Pancreas (tissue), 10 donors: ENCODE measurements at regions not wholly inside any gene's neighbourhood (a gene's known extent, or its start where the extent isn't known, plus 50 kb on each side); places are given as distances from the start of the nearest gene placed in this dataset.
"Not testable (repeated sequence)": the region's sequence is repeated elsewhere in the genome, so short reads cannot be mapped to it uniquely, and the experiment has no call there.

ENCODE experiments used
- ATAC-seq, 4 donors: fragments of 200-7000 bp; cut with Tn5 transposase; one replicate each; pipeline versions ENCODE4 v1.8.0 to v1.9.1; 2020; ENCODE audit warnings: mild to moderate bottlenecking in 4 of 4, moderate library complexity in 4 of 4
- DNase-seq, 6 donors: peaks; one replicate each; pipeline ENCODE4 v3.0.0-alpha.2; 2020
- FAIRE-seq: peaks from 2 replicates; lab custom pipeline; 2012; peaks lifted over from hg19 to GRCh38; lab: Jason Lieb, UNC
- H3K27ac ChIP-seq, 4 donors: fragments of 200-600 bp; sonication (generic); 1 replicate in 3 of 4; 2 replicates in 1 of 4; pipeline versions ENCODE4 v1.5.0 to v1.8.0; 2020
- H3K27me3 ChIP-seq, 4 donors: fragments of 200-600 bp; one replicate each; pipeline ENCODE4 v1.8.0; 2021
- H3K36me3 ChIP-seq, 3 donors: fragments of 200-600 bp; sonication (generic) in 1 of 3; one replicate each; pipeline versions ENCODE4 v1.5.0 to v1.8.0; 2020 to 2021
- H3K4me1 ChIP-seq, 3 donors: fragments of 200-600 bp; one replicate each; pipeline ENCODE4 v1.8.0; 2021
- H3K4me3 ChIP-seq, 4 donors: fragments of 200-600 bp; sonication (generic) in 2 of 4; one replicate each; pipeline versions ENCODE4 v1.5.0 to v1.8.0; 2020 to 2021
- H3K9me3 ChIP-seq, 4 donors: fragments of 200-600 bp; one replicate each; pipeline ENCODE4 v1.8.0; 2021
- CTCF ChIP-seq, 4 donors: fragments of 200-600 bp; sonication (generic) in 3 of 4; IDR thresholded peaks; one replicate each; pipeline versions ENCODE4 v1.5.0 to v1.8.0; 2021; ENCODE audit warnings: antibody characterized with exemption in 4 of 4
- WGBS, 2 donors: extraction: QIAGEN DNeasy Blood & Tissue Kit; methylation state at CpG; one replicate each; pipeline ENCODE4 v1.1.7; 2013; 5-methylcytosine and 5-hydroxymethylcytosine counted together
- intact Hi-C, 3 donors: fragments of 100-400 bp; cut with DNase I; formaldehyde crosslinking; loops; one replicate each; pipeline versions ENCODE4 v1.11.1 to v1.14.2; 2022
- donor health status: healthy with polysubstance abuse.
- donor health status: DM: no; HTN: no; CAD: no; lungs with moderate emphysema.
- donor health status: DM: no; HTN: no; CAD: no.
- donor health status: control.
- donor health status: control.
- donor health status: Bipolar disorder and iron deficiency.
- donor health status: DM: yes; HTN: yes; CAD: no.
- donor health status: DM: no; HTN: no; CAD: no.
- donor health status: DM: no; HTN: no; CAD: no.
- donor health status: DM: yes; HTN: yes; CAD: no.

DNA sequence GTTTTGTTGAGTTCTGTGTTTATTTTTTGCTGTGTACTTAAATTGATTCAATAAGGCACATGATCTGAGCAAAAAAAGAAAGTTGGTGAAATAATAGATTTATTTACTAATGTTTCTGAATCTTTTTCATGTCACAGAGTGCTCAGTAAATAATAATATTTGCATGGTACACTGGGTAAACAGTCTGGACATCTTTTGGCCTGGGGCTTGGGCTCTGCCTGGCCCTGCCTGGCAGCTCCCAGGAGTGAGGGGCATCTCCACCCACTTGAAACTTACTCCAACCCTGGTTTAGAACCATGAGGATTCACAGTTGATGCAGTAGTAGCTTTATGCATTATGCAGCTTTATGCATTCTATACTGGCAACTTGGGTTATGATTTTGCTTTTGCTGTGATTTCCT is 124.2 kb upstream of the SLC4A4 start:
- Histone ChIP-seq H3K27me3 (no peaks in the 10 kb centered on the region), H3K4me3 (no peak overlapping the region), H3K4me1 (no peaks in the 10 kb centered on the region), H3K9me3 (no peaks in the 10 kb centered on the region), H3K27ac (peak overlapping the region in 1 of 4 donors; percentile 5), H3K36me3 (no peaks in the 10 kb centered on the region)
- no peak for TF ChIP-seq CTCF (IDR thresholded peaks at IDR 0.05)
- ATAC-seq (no peak), FAIRE-seq (no peak), DNase-seq (no peak)
- intact Hi-C loops, result no loop called here

DNA sequence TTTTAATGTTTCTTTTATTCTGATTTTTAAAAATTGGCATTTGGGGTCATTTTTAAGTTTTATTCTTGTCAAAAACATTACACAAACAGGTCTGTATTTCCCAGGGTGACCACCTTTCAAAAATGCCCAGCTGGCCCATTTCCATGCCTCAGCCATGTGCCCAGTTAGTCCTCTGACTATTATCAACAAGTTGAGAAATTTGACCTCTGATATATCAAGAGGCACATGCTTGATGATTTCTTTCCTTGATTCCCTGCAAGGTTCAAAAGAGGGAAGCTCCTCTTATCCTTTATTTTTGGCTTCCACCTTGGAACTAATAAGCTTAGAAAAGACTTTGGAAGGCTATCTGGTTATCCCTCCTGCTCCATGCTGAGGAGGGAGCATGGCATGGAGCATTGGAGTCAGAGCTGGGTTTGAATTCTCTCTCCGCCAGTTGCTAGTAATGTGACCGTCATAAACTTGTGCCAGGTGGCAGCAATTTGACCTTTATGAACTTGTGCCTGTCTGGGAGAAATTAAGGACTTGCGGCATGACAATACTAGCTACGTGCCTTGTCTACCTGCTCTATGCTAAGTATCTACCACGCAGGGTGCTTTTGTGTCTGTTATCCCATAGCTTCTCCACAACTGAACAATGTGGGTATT is 122.4 kb upstream of the SLC4A4 start:
- H3K4me3 ChIP-seq, result no peak overlapping the region
- no peaks in the 10 kb centered on the region for H3K9me3 ChIP-seq
- FAIRE-seq, result no peak
- no peaks in the 10 kb centered on the region for H3K27me3 ChIP-seq
- no peaks in the 10 kb centered on the region for H3K4me1 ChIP-seq
- no peaks in the 10 kb centered on the region for H3K36me3 ChIP-seq
- ATAC-seq, result no peak
- no peak for TF ChIP-seq CTCF (IDR thresholded peaks at IDR 0.05)
- intact Hi-C loops, result no loop called here
- 75 to 78% methylated on average over 5 of the region's 5 CpGs for WGBS, 2 donors
- no peak for DNase-seq
- peak overlapping the region in 1 of 4 donors; percentile 4 for H3K27ac ChIP-seq

GRCh38 chr4:71217688-71218087 is 121.1 kb upstream of the SLC4A4 start:
- Histone ChIP-seq H3K27me3 (no peaks in the 10 kb centered on the region), H3K27ac (no peak overlapping the region), H3K4me1 (no peaks in the 10 kb centered on the region), H3K9me3 (no peaks in the 10 kb centered on the region), H3K4me3 (no peak overlapping the region), H3K36me3 (no peaks in the 10 kb centered on the region)
- no peak for FAIRE-seq
- ATAC-seq, result peak in 2 of 4 donors; percentile 14 to 36
- intact Hi-C loops, result no loop called here
- DNase-seq, result no peak
- TF ChIP-seq CTCF (IDR thresholded peaks at IDR 0.05), result no peak

- FAIRE-seq, H3K4me1 ChIP-seq, H3K4me3 ChIP-seq, H3K27ac ChIP-seq, DNase-seq, H3K36me3 ChIP-seq, H3K9me3 ChIP-seq, intact Hi-C loops, ATAC-seq, H3K27me3 ChIP-seq: not testable (repeated sequence)
- 71 to 76% methylated on average over 4 of the region's 4 CpGs for WGBS, 2 donors
Measured at GRCh38 chr4:71220848-71221247, 118.0 kb upstream of the SLC4A4 start.

GRCh38 chr4:71221510-71222466 is 117.0 kb upstream of the SLC4A4 start:
- FAIRE-seq (no peak), DNase-seq (no peak), ATAC-seq (no peak)
- Histone ChIP-seq H3K4me3 (no peak overlapping the region), H3K36me3 (no peaks in the 10 kb centered on the region), H3K4me1 (no peaks in the 10 kb centered on the region), H3K27ac (no peak overlapping the region), H3K27me3 (no peaks in the 10 kb centered on the region), H3K9me3 (no peaks in the 10 kb centered on the region)
- intact Hi-C loops, result no loop called here
- no peak for TF ChIP-seq CTCF (IDR thresholded peaks at IDR 0.05)
- 39 to 48% methylated on average over 6 of the region's 6 CpGs for WGBS, 2 donors
